NOMO-1 treated with dmso at 0.1 percent for 144 hours (cell line): ENCODE measurements at regions not wholly inside any gene's neighbourhood (a gene's known extent, or its start where the extent isn't known, plus 50 kb on each side); places are given as distances from the start of the nearest gene placed in this dataset.
"Not testable (repeated sequence)": the region's sequence is repeated elsewhere in the genome, so short reads cannot be mapped to it uniquely, and the experiment has no call there.

Source experiments
- DNase-seq: peaks from one replicate; lab custom pipeline; 2025; ENCODE audit not compliant: unreplicated experiment; lab: John Stamatoyannopoulos, UW

- DNase-seq, result no peak
Observed at GRCh38 chr13:69649063-69649392, 458.6 kb upstream of the ATXN8OS start.

DNA sequence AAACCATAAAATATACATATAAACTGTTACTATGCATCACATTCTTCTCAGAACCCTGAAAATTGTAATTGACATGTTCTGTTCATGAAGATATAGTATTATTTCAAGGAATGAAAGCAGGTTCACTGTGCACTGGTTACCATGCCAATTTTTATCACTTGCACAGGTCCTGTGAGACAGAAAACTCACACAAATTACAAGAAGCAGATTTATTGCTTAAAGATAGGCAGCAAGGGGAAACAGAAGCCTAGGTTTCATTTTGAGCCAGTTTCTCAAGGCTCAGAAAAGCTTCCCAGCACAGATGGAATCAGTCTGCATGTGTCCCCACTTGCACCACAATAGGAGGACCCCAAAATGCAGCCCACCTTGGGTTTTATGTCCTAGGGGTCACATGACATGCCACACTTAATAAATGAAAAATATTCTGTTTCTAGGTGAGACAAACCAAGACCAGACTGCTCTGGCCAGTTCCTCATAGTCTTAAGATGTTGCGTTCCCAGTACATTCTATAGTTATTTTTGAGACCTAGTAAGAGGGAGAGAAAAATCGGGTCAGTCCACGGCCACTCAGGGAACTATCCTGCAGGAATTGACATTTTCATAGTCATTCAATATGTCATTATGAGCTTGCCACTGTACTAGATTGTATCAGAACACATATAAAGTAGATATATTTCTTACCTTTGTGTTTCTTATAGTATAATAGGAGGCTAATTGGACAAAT lies 459.1 kb upstream of the ATXN8OS start:
- no peak for DNase-seq

DNA sequence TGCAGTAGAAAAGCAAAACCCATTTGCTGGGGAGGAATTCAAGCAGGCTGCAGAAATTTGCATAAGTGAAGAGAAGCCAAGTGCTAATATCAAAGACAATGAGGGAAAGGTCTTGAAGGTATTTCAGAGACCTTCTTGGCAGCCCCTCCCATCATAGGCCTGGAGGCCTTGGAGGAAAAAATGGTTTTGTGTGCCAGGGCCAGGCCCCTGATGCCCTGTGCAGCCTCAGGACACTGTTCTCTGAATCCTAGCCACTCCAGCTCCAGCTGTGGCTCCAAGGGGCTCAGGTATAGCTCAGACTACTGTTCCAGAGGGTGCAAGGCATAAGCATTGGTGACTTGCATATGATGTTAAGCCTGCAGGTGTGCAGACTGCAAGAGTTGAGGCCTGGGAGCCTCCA lies 463.2 kb upstream of the ATXN8OS start:
- DNase-seq, result no peak

- no peak for DNase-seq
Observed at GRCh38 chr13:69641773-69642172, 465.9 kb upstream of the ATXN8OS start.

GRCh38 chr13:69633044-69633443 lies 474.6 kb upstream of the ATXN8OS start:
- no peak for DNase-seq

- no peak for DNase-seq
Observed at GRCh38 chr13:69623973-69624372, 483.7 kb upstream of the ATXN8OS start.

DNA sequence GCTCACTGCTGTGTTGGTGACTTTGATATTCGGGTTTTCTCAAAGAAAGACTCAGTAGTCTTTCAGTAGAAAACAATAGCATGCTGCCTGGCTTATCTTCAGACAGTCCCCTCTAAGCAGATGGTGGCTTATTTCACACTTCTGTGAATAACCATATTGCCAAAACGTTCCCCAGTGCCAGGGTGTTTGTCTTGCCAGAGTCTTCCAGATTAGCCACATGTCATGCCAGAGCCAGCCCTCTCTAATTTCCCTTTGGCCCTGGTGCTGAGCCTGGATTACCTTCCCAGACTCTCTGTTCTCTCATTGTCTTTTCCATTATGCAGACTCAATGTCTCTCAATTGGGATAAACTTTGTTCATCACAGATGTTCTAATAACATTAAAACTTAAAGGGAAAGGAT lies 488.0 kb upstream of the ATXN8OS start:
- DNase-seq, result no peak

GRCh38 chr13:69618838-69619237 lies 488.8 kb upstream of the ATXN8OS start:
- DNase-seq, result no peak

- DNase-seq, result no peak
Observed at GRCh38 chr13:69618393-69618792, 489.2 kb upstream of the ATXN8OS start.

DNA sequence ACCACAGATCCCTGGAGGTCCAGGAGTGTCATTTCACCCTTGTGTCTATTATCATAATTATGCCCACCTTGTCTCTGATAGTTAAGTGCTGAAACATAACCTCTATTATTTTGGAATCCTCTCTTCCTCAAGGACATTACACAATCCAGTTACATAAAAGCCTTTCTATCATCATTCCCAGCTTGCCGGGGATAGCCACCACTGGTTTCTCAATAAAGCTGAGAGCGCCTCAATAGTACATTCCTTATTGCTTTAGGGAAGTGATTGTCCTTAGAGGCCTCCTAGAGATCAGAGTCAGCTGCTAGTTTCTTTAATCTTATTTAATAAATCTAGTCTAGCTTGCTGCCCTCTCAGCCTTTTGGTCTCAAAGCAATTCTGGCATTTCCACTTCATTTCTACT lies 490.0 kb upstream of the ATXN8OS start:
- no peak for DNase-seq

GRCh38 chr13:69616396-69616795 lies 491.2 kb upstream of the ATXN8OS start:
- DNase-seq, result no peak

GRCh38 chr13:69615055-69615454 lies 492.6 kb upstream of the ATXN8OS start:
- DNase-seq, result not testable (repeated sequence)

DNA sequence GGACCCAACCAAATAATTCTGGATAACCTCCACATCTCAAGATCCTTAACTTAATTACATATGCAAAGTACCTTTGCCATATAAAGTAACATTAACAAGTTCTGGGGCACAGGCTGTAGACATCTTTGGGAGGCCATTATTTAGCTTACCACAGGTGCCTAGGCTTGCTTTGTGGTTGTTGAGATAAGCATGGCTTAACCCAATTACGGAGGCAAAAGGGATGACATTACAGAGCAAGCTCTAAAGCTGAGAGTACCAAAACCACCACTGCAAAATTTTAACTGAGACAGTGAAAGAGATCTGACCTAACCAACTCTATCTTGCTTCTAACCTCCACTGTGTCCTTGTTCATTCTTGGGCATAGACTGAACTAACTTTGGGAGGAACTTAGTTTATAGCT lies 502.9 kb upstream of the ATXN8OS start:
- no peak for DNase-seq

GRCh38 chr13:69603144-69603853 lies 504.3 kb upstream of the ATXN8OS start:
- DNase-seq, result no peak

GRCh38 chr13:69601661-69602060 lies 506.0 kb upstream of the ATXN8OS start:
- no peak for DNase-seq

GRCh38 chr13:69600811-69601210 lies 506.8 kb upstream of the ATXN8OS start:
- no peak for DNase-seq

DNA sequence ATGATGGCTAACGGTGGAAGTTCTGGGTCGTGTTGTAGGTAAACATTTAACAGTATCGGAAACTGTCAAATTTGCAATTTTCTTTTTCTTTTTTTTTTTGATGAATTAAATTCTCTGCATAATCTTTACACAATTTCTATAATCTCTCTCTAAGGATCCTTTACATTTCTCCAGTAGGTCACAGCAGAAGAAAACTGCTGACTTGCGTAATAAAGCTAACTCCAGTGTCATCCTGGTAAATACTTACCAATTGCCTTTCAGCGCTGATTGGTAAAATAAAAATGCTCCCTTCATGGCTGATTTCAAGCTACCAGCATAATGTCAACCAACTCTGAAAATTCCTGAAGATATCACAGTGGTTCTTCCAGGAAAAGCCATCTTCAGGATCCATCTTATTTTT lies 510.5 kb upstream of the ATXN8OS start:
- no peak for DNase-seq

DNA sequence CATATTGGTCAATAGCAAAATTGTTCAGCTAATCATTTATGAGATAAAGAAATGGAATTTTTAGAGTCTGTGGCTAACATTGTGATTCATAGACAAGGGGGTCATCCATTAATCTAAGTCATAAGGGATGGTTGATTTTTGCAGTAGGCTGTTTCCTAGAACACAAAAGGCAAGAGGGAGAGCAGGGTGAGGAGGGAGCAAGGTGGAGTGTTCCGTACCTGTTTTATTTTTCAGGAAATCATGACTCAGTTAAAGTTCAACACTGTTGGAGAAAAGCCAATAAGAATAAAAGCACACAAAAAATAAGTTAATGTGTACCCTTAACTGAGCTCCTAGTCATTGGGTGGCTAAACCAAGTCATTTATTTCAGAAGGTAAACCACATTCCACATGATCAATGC lies 512.4 kb upstream of the ATXN8OS start:
- no peak for DNase-seq

- DNase-seq, result no peak
Observed at GRCh38 chr13:69591437-69591836, 516.2 kb upstream of the ATXN8OS start.

DNA sequence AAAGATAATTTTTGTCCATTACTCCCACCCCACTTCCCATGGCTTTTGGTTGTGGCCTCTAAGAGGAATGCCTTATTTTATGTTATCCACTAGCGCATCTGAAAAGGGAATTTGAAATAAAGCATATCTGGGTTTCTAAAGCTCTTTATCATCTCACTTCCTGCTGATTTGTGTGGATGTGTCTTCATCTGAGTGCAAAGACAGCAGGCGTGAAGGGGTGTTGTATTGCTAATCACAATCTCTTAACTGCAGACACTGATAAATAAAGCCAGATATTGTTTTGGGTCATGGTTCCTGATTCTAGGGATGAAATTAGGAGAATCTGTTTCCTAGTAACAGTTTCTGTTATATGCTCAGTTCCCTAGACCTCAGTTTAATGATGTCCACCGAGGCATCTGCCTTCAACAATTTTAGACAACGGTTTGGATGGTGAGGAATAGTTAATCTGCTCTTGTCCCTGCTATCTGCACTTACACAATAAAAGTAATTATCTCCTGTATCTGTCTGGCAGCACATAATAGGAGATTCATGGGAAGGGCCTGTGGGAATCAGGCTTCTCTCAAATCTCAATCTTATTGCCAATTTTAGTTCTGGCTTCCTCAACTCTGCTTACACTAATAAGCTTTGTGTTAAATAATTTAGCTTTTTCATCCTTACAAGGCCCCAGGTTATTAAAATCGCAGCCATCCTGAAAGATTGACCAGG lies 517.9 kb upstream of the ATXN8OS start:
- DNase-seq, result no peak

- DNase-seq, result no peak
Observed at GRCh38 chr13:69585656-69586055, 522.0 kb upstream of the ATXN8OS start.

DNA sequence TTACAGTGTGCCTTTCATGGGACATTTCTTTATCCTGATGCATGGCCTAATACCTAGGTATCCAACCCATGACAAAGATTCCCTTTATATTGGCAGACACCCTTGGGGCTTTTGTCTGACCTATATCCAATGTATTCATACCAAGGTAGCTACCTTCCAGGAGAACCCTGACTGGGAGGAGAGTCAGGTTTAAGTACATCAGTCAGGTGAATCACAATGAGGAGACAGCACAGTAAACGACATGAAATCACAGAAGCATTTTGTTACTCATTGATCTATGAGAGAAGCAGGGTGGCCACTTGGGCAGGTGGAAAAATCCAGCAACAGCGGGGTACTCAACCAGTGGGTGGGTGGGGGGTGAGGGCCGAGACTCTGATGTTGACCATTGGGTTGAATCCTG lies 527.4 kb upstream of the ATXN8OS start:
- no peak for DNase-seq
